ENCODE measurements at regions not wholly inside any gene's neighbourhood (a gene's known extent, or its start where the extent isn't known, plus 50 kb on each side); places are given as distances from the start of the nearest gene placed in this dataset.

DNA sequence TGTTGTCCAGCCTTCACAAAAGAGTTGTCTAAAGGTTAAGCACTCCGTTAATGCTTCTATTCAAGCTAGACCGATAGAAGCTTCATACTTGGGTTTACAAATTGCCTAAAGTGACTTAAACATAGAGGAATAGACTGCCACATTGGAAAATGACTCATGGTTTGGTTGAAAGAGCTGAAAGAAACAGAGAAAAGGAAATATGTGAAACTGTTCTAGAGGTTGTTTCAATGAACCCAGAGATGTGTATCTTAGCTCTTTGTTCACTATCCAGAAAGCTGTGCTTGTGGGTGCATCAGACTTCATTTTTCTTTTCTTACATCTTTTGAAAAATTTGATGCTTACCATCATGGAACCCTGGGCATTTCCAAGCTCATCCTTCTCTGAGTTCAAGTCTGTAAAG lies 736.2 kb downstream of the INHBA start:
- TF ChIP-seq, protein P1, sequence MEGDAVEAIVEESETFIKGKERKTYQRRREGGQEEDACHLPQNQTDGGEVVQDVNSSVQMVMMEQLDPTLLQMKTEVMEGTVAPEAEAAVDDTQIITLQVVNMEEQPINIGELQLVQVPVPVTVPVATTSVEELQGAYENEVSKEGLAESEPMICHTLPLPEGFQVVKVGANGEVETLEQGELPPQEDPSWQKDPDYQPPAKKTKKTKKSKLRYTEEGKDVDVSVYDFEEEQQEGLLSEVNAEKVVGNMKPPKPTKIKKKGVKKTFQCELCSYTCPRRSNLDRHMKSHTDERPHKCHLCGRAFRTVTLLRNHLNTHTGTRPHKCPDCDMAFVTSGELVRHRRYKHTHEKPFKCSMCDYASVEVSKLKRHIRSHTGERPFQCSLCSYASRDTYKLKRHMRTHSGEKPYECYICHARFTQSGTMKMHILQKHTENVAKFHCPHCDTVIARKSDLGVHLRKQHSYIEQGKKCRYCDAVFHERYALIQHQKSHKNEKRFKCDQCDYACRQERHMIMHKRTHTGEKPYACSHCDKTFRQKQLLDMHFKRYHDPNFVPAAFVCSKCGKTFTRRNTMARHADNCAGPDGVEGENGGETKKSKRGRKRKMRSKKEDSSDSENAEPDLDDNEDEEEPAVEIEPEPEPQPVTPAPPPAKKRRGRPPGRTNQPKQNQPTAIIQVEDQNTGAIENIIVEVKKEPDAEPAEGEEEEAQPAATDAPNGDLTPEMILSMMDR (IDR thresholded peaks at IDR 0.05): no peak
- TF ChIP-seq POLR2AphosphoS5 (IDR thresholded peaks at IDR 0.05): no peak
- TF ChIP-seq EP300 (IDR thresholded peaks at IDR 0.05): no peak
- TF ChIP-seq POLR2A (IDR thresholded peaks at IDR 0.05): no peak

Measured in suprapubic skin (tissue), 4 donors.